Sigmoid colon (tissue), 4 donors: ENCODE measurements at regions not wholly inside any gene's neighbourhood (a gene's known extent, or its start where the extent isn't known, plus 50 kb on each side); places are given as distances from the start of the nearest gene placed in this dataset.

Source experiments
- CTCF ChIP-seq, 4 experiments: fragments of 450-650 bp in 3 of 4; fragments of 200-600 bp in 1 of 4; IDR thresholded peaks; one replicate each; pipeline ENCODE4 v1.5.1; 2016 to 2019; ENCODE audit warnings: antibody characterized with exemption in 4 of 4, mild to moderate bottlenecking in 3 of 4, moderate library complexity in 2 of 4
- EP300 ChIP-seq, 4 donors: sonication (generic); formaldehyde crosslinking; IDR thresholded peaks; one replicate each; pipeline ENCODE4 v1.6.1; 2017; ENCODE audit warnings: antibody characterized with exemption in 4 of 4

GRCh38 chr2:217031445-217031844 is 171.6 kb upstream of the TNP1 start:
- TF ChIP-seq EP300 (IDR thresholded peaks at IDR 0.05) = no peak
- no peak for TF ChIP-seq CTCF (IDR thresholded peaks at IDR 0.05)
